GM12874 (cell line): ENCODE measurements at regions not wholly inside any gene's neighbourhood (a gene's known extent, or its start where the extent isn't known, plus 50 kb on each side); places are given as distances from the start of the nearest gene placed in this dataset.

Source experiments
- TF ChIP-seq, protein P1 (sequence below): IDR thresholded peaks from 2 replicates; pipeline ENCODE4 v1.5.1; 2011; ENCODE audit warnings: low read depth, mild to moderate bottlenecking, control low read depth, low read length, moderate library complexity; ENCODE audit not compliant: insufficient read depth

DNA sequence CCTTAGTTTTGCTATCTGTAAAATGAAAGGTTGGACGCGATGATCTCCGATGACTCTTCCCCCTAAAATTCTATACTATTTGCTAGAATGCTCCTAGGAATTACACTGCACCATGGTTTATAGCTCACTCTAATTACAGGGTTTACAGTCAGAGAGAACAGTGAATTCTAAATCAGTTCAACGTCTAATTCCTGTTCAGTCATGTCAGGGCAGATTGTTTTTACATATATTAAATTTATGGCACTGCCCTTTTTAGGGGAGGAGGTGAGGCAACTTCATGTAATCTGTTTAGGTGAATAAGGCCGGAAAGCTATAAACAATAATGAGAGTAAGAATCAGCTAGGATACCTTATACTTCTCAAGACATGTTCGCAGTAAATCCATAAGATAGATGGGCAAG is 293.9 kb downstream of the BAMBI start:
- TF ChIP-seq, protein P1, sequence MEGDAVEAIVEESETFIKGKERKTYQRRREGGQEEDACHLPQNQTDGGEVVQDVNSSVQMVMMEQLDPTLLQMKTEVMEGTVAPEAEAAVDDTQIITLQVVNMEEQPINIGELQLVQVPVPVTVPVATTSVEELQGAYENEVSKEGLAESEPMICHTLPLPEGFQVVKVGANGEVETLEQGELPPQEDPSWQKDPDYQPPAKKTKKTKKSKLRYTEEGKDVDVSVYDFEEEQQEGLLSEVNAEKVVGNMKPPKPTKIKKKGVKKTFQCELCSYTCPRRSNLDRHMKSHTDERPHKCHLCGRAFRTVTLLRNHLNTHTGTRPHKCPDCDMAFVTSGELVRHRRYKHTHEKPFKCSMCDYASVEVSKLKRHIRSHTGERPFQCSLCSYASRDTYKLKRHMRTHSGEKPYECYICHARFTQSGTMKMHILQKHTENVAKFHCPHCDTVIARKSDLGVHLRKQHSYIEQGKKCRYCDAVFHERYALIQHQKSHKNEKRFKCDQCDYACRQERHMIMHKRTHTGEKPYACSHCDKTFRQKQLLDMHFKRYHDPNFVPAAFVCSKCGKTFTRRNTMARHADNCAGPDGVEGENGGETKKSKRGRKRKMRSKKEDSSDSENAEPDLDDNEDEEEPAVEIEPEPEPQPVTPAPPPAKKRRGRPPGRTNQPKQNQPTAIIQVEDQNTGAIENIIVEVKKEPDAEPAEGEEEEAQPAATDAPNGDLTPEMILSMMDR: no peak

GRCh38 chr10:28971764-28972163 is 294.4 kb downstream of the BAMBI start:
- TF ChIP-seq, protein P1: no peak

DNA sequence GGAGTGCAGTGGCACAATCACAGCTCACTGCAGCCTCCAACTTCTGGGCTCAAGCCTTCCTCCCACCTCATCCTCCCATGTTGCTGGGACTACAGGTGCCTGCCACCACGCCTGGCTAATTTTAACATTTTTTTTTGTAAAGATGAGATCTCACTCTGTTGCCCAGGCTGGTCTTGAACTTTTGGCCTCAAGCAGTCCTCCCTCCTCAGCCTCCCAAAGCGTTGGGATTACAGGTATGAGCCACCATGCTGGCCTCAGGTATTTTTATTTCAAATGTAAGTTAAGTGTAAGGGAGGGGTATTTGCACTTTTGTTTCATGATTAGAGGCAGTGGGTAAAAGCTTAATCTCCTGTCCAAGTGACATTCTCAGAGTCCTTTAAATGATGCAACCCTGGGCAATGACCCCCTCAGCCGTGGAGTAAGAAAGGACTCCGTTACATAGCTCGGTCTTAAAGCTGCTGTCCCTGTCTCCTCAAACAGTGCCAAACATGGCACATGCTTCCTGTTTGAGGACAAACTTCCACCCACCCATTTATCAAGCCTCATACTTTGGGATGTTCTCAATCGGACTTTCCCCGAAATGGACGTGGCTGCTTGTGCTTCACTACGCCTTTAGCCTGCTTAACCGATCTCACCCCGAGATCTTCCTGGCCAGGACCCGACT is 296.1 kb downstream of the BAMBI start:
- TF ChIP-seq, protein P1: no peak

GRCh38 chr10:28975891-28976531 is 298.7 kb downstream of the BAMBI start:
- TF ChIP-seq, protein P1: no peak

- TF ChIP-seq, protein P1: no peak
Observed at GRCh38 chr10:28977518-28977917, 300.2 kb downstream of the BAMBI start.

GRCh38 chr10:28980264-28980663 is 302.9 kb downstream of the BAMBI start:
- TF ChIP-seq, protein P1: no peak

DNA sequence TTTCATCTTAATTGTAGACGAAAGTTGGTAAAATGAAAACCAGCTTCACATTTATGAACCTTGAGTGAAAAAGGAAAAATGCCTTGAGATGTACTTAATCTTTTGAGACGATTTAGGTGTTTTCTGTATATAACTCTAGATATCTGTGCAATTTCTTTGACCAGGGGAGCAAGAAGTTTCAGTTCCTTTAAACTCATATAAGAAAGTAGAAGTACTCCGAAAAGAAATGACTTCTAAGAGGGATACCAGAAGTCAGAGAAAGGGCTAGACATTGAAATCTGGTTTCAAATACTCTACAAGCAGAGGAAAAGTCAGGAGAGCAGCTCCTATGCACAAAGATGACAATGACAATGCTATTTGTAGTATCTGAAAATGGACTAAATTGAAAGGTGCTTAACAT is 303.7 kb downstream of the BAMBI start:
- TF ChIP-seq, protein P1: no peak
